Muscle of arm (tissue), 1 donor: ENCODE measurements at regions not wholly inside any gene's neighbourhood (a gene's known extent, or its start where the extent isn't known, plus 50 kb on each side); places are given as distances from the start of the nearest gene placed in this dataset.

Experiments used
- DNase-seq: peaks from one replicate; pipeline ENCODE4 v3.0.0-alpha.2; 2013

- peak; percentile 89 for DNase-seq
Measured at GRCh38 chr5:68562308-68562707, 346.8 kb downstream of the PIK3R1 start.

DNA sequence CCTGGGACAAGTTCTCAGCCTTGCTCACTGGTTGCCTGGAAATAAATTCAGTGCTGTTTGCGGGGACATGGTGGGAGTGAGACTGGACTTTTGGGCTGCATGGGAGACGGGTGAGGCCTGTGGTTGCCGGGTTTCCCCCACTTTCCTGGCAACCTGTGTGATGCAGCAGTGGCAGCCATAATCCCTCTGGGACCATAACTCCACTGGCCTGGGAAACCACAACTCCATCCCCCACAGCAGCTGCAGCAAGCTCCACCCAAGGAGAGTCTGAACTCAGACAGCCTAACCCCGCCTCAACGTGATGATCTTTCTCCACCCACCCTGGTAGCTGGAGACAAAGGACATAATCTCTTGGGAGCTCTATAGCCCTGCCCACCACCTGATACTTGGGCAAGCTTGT lies 349.9 kb downstream of the PIK3R1 start:
- DNase-seq: no peak

DNA sequence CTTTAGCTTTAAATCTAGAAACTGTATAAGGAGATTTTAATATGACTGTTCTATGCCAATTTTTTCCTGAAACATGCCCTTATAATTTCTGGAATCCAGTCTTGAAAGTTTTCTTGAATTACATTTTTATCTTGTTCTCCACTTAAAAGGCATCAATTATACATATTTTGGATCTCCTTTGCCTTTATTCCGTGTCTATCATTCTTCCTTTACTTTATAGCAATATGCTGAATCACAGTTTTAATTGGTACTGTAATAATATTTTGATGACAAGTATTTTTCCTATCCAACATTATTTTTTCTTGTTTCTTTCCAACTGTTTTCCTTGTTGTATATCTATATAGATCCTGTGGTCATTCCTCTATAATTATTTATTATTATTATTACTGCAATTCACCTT lies 361.2 kb downstream of the PIK3R1 start:
- no peak for DNase-seq

DNA sequence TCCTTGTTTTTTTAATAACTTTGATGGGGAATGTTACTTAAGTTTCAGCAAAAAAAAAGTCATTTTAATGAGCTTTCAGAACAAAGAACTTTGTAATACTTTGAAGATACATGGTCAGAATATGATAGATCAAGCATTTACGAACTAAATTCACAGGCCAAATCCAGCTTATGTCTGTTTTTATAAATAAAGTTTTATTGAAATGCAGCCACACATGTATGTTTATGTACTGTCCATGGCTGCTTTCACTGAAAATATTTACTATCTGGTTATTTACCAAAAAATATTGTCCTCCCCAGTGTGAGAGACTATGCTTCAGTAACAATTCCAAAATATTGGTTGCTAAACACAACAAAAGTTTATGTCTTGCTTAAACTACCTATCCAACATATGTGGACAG lies 366.7 kb downstream of the PIK3R1 start:
- no peak for DNase-seq

DNA sequence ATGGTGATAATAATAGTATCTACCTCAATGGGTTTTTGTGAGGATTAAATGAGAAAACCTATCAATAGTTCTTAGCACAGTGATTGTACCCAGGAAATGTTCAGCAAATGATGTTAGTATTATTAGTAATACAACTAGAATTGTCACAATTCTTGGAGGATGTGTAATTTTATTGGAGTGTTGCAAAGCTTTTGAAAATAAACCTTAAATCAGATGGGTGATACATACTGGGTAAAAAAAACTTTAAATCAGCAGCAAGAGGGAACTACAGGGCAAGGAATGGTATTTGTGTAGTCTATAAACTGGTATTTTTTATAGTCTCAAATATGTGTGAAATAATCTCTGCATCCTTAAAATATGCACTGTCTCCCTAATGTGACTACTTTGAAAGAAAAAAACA lies 371.6 kb downstream of the PIK3R1 start:
- DNase-seq: no peak

GRCh38 chr5:68591850-68592249 lies 376.3 kb downstream of the PIK3R1 start:
- no peak for DNase-seq

DNA sequence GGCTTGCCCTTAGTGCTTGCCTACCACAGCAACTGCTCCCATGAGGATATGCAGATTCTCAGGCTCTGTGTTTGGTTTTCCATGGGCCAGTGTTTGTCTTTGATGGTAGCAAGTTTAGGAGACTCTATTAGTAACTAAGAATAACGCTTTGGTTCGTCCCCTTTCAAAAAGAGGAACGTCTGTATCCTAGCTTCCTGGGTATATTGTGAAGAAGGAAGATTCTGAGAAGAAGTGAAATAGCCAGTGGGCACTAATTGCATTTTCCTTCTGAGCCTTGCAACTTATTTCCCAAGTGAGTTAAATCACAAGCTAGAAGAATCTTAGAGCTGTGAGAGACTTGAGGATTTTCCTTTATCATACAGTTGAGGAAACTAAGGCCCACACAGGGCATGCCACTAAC lies 376.8 kb downstream of the PIK3R1 start:
- no peak for DNase-seq

DNA sequence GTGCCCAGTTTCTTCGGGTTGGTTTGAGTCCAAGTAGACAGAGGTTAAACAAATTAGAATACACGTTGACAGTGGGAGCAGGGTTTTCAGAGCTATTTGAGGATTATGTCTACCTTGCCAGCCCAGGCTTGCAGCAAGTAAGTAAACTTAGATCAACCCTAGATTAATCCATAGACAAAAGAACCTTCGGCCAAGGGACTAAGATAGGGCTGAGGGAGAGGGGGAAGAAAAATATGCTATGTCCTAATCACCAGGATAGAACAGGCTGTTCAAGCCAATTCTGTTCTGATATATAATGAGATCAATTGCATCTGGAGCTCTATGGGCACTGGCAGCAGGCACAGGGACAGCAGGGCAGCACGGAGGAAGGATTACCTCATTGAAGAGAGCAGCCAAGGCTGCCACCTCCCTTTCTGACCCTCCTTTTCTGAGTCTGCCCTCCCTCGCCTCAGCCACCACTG lies 377.7 kb downstream of the PIK3R1 start:
- no peak for DNase-seq

DNA sequence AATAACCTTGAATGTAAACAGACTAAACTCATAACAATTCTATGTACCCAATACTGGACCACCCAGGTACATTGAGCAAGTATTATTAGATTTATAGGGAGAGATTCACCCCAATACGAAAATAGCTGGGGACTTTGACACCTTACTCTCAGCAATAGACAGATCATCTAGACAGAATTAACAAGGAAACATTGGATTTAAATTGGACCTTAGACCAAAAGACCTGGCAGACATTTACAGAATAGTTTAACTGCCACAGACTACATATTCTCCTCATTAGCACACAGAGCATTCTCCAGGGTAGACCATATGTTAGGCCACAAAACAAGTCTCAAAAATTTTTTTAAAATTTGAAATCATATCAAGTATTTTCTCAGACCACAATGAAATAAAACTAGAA lies 397.4 kb downstream of the PIK3R1 start:
- DNase-seq: no peak

- no peak for DNase-seq
Measured at GRCh38 chr5:68618501-68618900, 402.9 kb downstream of the PIK3R1 start.

GRCh38 chr5:68627001-68627400 lies 411.4 kb downstream of the PIK3R1 start:
- DNase-seq: no peak

- no peak for DNase-seq
Measured at GRCh38 chr5:68628082-68628814, 412.7 kb downstream of the PIK3R1 start.

GRCh38 chr5:68630354-68630753 lies 414.8 kb downstream of the PIK3R1 start:
- DNase-seq: no peak

GRCh38 chr5:68631884-68632283 lies 416.3 kb downstream of the PIK3R1 start:
- no peak for DNase-seq

DNA sequence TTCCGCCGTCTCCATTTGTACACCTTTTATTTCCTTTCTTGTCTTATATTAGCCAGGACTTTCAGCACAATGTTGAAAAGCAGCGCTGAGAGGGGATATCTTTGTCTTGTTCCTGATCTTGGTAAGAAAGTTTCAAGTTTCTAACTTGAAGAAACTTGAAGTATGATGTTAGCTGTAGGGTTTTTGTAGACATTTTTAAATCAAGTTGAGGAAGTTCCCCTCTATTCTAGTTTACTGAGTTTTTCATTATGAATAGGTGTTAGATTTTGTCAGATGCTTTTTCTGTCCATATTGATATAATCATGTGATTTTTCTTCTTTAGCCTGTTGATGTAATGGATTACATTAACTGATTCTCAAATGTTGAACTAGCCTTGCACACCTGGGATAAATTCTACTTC lies 425.7 kb downstream of the PIK3R1 start:
- DNase-seq: no peak

DNA sequence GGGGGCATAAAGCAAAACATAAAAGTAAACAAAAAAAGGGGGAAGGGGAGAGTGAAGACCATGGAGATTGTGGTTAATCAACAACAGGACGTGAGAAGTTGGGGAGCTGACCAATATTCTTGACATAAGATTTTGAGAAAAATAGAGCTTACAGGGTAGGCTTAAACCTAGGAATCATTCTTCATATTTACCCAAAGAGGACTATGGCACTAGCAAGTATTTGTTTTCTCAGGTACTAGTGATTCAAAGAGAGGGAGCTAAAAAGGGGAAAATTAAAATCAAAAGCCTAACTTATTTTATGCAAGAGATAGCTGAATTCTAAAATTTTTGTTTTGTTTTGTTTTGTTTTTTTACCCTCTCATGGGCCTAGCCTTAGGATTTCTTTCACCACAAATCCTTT lies 427.5 kb downstream of the PIK3R1 start:
- no peak for DNase-seq

- no peak for DNase-seq
Measured at GRCh38 chr5:68644971-68645370, 429.4 kb downstream of the PIK3R1 start.

DNA sequence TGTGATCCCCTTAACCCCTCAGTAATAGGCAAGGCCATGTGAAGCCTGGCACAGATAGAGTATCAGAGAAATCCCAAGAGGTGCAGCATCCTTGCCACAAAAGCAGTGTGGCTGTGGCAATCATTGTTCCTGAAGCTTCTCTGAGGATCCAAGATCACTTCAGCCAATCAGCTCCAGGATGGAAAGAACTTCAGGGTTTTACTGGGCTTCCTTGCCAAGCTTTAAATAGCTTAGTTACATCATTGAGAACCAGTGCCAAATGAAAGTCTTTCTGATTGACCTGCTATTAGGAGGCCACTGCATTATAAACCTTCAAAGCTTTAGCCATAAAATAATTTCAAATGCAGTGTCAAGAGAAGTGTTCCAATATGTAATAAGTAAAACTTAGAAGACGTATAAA lies 430.6 kb downstream of the PIK3R1 start:
- peak; percentile 31 for DNase-seq

GRCh38 chr5:68647743-68648142 lies 432.2 kb downstream of the PIK3R1 start:
- no peak for DNase-seq

DNA sequence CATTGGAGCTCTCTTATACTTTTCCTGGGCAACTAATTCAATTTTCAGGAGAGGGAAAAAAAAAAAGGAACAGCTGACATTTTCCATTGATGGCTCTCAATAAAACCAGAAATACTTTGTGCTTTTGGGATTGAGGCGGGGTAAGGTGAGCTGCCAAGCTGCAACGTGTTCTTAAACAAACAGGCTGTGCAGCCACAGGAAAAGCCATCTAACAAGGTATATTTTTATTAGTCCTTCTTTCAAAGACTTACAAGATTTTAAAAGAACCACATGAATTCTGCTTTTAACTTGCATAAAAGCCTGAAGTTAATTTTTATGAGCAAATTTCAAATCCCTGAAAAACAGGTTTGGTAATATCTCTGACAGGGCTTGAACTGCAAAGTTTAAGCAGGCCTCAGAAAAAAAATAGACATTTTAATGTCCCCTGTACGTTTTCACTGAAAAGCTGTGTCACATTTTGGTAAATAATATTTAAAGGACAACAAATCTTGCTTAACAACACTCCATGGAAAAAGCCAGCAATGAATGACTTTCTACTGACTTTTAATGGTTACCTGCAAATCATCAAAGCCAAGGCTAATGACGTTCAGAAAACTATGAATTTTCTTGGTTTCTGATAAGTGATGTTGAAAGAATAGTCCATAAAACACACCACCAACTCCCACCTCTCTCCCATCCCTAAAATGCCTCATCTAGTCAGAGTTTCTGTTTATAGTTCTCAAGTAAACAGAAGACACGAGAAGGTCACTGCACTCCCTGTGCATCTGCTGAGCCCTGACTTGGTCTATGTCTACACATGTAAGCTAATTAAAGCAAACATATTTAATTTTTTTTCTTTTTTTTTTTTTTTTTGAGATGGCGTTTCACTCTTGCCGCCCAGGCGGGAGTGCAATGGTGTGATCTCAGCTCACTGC lies 433.6 kb downstream of the PIK3R1 start:
- DNase-seq: no peak

DNA sequence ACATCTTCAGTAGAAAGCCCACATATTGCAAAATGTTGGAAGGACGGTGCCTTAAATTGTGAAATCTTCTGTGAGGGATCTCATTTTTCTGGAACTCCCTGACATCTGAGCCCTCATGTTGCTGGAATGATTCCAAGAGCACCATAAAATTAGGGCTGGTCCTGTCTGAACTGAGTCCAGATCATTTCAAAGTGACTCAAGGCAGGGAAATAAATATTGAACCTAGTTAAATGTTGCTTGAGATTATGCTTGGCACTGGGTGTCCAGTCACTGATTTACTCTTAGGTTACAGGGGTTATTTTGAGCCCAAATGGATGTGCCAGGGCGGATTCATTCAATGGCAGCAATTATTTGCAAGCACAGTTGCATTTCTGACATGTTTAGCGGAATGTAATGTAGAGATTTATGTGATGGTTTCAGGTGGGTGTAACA lies 437.0 kb downstream of the PIK3R1 start:
- no peak for DNase-seq

GRCh38 chr5:68653471-68653870 lies 437.9 kb downstream of the PIK3R1 start:
- no peak for DNase-seq
